ENCODE measurements at regions not wholly inside any gene's neighbourhood (a gene's known extent, or its start where the extent isn't known, plus 50 kb on each side); places are given as distances from the start of the nearest gene placed in this dataset.

DNA sequence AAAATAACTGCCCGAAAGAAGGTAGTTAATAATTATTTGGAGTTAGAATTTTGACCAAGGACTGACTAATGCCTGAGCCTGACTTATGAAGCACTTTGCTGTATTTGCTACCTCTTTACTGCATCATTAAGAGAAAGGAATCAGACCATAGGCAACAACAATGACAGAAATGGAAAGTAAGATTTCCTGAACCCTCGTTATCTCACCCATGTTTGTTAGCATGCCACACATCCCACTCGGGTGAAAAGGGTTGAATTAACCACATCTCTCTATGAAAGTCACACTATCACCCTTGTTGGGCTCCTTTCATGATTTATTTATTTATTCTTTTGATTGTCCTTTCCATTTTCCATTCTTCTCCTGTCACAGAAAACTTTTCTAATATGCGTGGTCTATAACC lies 59.6 kb downstream of the OLIG3 start:
- DNase-seq (ENCODE audit: low read depth) (no peak), FAIRE-seq (no peak)
- H3K27me3 ChIP-seq (ENCODE audit: control insufficient read depth, insufficient read depth, low read length), result no peaks in the 10 kb centered on the region
- TF ChIP-seq, protein P1, sequence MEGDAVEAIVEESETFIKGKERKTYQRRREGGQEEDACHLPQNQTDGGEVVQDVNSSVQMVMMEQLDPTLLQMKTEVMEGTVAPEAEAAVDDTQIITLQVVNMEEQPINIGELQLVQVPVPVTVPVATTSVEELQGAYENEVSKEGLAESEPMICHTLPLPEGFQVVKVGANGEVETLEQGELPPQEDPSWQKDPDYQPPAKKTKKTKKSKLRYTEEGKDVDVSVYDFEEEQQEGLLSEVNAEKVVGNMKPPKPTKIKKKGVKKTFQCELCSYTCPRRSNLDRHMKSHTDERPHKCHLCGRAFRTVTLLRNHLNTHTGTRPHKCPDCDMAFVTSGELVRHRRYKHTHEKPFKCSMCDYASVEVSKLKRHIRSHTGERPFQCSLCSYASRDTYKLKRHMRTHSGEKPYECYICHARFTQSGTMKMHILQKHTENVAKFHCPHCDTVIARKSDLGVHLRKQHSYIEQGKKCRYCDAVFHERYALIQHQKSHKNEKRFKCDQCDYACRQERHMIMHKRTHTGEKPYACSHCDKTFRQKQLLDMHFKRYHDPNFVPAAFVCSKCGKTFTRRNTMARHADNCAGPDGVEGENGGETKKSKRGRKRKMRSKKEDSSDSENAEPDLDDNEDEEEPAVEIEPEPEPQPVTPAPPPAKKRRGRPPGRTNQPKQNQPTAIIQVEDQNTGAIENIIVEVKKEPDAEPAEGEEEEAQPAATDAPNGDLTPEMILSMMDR (IDR thresholded peaks at IDR 0.05; ENCODE audit: insufficient read depth, low read length, severe bottlenecking), result no peak
- H3K4me3 ChIP-seq (ENCODE audit: low read depth, low read length), result no peak overlapping the region
- no peaks in the 10 kb centered on the region for H3K36me3 ChIP-seq (ENCODE audit: control insufficient read depth, insufficient read depth, low read length)

- no peak for FAIRE-seq
- no peaks in the 10 kb centered on the region for H3K27me3 ChIP-seq (ENCODE audit: control insufficient read depth, insufficient read depth, low read length)
- H3K4me3 ChIP-seq (ENCODE audit: low read depth, low read length), result no peak overlapping the region
- no peak for DNase-seq (ENCODE audit: low read depth)
- no peaks in the 10 kb centered on the region for H3K36me3 ChIP-seq (ENCODE audit: control insufficient read depth, insufficient read depth, low read length)
- TF ChIP-seq, protein P1 (IDR thresholded peaks at IDR 0.05; ENCODE audit: insufficient read depth, low read length, severe bottlenecking), result no peak
These were observed 62.1 kb downstream of the OLIG3 start for GRCh38 chr6:137432054-137432611.

GRCh38 chr6:137430954-137431353 lies 63.2 kb downstream of the OLIG3 start:
- no peaks in the 10 kb centered on the region for H3K27me3 ChIP-seq (ENCODE audit: control insufficient read depth, insufficient read depth, low read length)

GRCh38 chr6:137427656-137428290 lies 66.4 kb downstream of the OLIG3 start:
- FAIRE-seq, result no peak
- no peaks in the 10 kb centered on the region for H3K27me3 ChIP-seq (ENCODE audit: control insufficient read depth, insufficient read depth, low read length)
- no peak overlapping the region for H3K4me3 ChIP-seq (ENCODE audit: low read depth, low read length)
- TF ChIP-seq, protein P1 (IDR thresholded peaks at IDR 0.05; ENCODE audit: insufficient read depth, low read length, severe bottlenecking), result no peak
- DNase-seq (ENCODE audit: low read depth), result no peak
- no peaks in the 10 kb centered on the region for H3K36me3 ChIP-seq (ENCODE audit: control insufficient read depth, insufficient read depth, low read length)

More at GRCh38 chr6:137430954-137431353, 63.2 kb downstream of the OLIG3 start:
- no peak overlapping the region for H3K4me3 ChIP-seq (ENCODE audit: low read depth, low read length)
- no peak for DNase-seq (ENCODE audit: low read depth)
- FAIRE-seq, result no peak
- TF ChIP-seq, protein P1 (IDR thresholded peaks at IDR 0.05; ENCODE audit: insufficient read depth, low read length, severe bottlenecking), result no peak
- no peaks in the 10 kb centered on the region for H3K36me3 ChIP-seq (ENCODE audit: control insufficient read depth, insufficient read depth, low read length)

DNA sequence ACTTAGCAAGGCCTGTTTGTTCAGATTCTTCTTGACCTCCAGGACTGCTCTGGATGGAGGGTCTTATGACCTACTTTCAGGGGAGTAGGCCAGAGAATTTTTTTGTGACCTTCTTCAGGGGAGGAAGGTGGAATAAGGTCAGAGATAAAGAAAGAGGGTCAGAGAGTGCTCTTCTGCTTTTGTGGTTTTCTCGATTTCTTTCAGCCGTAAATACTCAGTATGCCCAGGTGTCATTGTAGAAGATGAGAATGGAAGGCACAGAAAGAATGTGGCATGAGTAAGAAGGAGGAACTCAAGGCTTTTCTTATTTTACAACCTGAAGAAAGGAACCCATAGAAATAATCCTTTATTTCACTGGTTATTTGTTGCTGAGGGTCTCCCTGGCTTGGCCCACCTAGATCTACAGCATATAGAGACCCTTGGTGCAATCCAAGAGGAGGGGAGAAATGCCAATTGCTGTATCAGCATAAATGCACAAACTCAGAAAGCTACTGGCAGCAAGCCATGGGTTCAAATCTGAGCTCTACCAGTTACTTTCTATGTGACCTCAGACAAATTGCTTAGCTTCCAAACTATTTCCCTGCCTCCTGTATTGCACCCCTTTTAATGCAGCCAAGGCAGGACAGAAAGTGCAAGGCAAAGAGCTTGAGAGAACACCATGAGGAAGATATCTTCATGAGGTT lies 68.0 kb downstream of the OLIG3 start:
- no peaks in the 10 kb centered on the region for H3K36me3 ChIP-seq (ENCODE audit: control insufficient read depth, insufficient read depth, low read length)
- no peak for DNase-seq (ENCODE audit: low read depth)
- no peaks in the 10 kb centered on the region for H3K27me3 ChIP-seq (ENCODE audit: control insufficient read depth, insufficient read depth, low read length)
- no peak for FAIRE-seq
- H3K4me3 ChIP-seq (ENCODE audit: low read depth, low read length), result no peak overlapping the region
- TF ChIP-seq, protein P1 (IDR thresholded peaks at IDR 0.05; ENCODE audit: insufficient read depth, low read length, severe bottlenecking), result no peak

All from bronchial epithelial cell (primary cell).